GM18867 (cell line): ENCODE measurements at regions not wholly inside any gene's neighbourhood (a gene's known extent, or its start where the extent isn't known, plus 50 kb on each side); places are given as distances from the start of the nearest gene placed in this dataset.

Experiments used
- ATAC-seq: cut with Tn5 transposase; IDR thresholded peaks from one replicate; pipeline ENCODE4 v1.9.1; 2021; ENCODE audit warnings: mild to moderate bottlenecking, moderate library complexity; ENCODE audit not compliant: unreplicated experiment

DNA sequence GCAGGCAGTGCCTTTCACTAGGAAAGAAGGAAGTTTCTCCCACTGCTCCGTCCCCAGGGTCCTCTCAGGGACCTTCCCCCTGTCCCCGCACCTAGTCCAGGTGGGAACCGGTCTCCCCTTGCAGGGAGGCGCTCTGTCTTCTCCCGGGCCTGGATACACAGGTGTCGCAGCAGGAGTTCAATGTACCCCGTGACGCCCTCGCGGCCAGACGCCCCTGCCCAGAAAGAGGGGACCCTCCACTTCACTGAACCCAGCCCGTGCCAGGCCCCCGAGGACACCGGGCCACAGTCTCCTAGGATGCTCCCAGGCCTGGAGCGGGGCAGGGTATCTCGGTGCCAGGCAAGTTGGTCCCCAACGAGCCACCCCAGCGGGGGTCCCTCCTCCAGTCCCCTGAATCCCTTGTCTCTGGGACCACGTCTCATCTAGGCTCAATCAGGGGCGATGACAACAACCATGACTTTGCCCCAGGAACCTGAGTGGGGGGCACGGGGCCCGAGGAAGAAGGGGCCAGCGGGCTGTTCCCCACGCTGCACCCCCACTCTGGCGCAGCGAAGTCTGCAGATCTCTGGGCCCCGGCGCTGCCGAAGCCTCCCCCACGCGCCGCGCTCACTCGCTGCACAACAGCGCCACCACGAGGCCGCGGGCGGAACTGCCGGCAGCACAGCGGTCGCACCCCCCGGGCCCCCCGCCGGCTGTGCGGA, 103.0 kb downstream of the EDN3 start:
- ATAC-seq: no peak

GRCh38 chr20:59403962-59404314, 103.5 kb downstream of the EDN3 start:
- ATAC-seq: no peak

- no peak for ATAC-seq
Measured at GRCh38 chr20:59404749-59405148, 104.3 kb downstream of the EDN3 start.

- no peak for ATAC-seq
Measured at GRCh38 chr20:59405226-59406200, 105.1 kb downstream of the EDN3 start.

GRCh38 chr20:59406446-59406845, 106.0 kb downstream of the EDN3 start:
- no peak for ATAC-seq

DNA sequence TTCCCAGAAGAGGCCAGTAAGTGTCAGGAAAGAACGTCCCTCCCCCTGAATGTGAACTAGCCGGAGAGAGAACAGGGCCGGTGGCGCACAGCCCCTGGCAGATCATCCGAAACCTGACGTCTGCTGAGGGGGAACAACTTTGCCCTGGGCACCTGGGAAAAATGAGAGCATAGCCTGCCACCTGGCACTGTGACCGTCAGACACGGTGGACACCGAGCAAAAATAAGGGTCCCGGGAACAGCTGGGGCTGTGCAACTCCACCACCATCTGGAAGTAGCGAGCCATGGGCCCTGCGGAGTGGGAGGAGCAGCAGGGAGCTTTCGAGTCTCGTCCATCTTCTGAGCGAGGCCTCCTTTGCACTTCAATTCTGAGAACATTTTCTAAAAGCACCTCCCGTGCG, 110.8 kb downstream of the EDN3 start:
- ATAC-seq: no peak

DNA sequence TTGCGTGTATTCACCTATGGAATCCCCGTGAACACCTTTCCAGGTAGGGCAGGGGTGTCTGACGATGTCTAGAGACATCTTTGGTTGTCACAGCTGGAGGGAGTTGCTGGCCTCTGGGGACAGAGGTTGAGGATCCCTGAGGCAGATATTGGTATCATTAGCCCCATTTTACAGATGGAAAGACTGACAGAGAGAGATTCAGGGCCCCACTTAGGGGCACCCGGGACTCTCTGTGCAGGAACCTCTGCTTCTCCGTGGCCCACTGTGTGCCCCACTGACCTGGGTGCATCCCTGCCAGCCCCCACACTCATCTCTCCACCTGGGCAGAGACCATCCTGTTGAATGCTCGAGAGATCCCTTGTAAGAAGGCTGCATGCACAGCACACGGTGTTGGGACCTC, 111.2 kb downstream of the EDN3 start:
- ATAC-seq: no peak

- ATAC-seq: no peak
Measured at GRCh38 chr20:59412181-59412580, 111.8 kb downstream of the EDN3 start.

DNA sequence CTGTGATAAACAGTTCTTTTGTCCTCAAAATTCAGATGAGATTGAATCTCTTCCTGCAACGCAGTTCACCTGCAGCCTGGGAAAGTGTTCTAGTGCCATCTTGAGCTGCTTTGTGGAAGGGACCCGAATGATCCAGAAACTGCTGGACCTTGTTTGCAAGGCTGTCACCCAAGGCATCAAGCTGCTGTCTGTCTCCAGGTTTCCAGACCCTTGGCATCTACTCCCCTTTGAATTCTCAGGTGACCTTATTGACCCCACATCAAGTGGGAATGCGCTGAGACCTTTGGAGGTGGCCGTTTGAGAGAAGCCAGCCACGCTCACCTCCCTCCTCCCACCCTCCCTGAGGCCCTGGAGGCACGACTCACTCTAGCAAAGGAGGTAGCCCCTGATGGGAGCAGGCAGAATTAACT, 112.5 kb downstream of the EDN3 start:
- ATAC-seq: no peak

GRCh38 chr20:59413326-59413865, 113.0 kb downstream of the EDN3 start:
- ATAC-seq: no peak

DNA sequence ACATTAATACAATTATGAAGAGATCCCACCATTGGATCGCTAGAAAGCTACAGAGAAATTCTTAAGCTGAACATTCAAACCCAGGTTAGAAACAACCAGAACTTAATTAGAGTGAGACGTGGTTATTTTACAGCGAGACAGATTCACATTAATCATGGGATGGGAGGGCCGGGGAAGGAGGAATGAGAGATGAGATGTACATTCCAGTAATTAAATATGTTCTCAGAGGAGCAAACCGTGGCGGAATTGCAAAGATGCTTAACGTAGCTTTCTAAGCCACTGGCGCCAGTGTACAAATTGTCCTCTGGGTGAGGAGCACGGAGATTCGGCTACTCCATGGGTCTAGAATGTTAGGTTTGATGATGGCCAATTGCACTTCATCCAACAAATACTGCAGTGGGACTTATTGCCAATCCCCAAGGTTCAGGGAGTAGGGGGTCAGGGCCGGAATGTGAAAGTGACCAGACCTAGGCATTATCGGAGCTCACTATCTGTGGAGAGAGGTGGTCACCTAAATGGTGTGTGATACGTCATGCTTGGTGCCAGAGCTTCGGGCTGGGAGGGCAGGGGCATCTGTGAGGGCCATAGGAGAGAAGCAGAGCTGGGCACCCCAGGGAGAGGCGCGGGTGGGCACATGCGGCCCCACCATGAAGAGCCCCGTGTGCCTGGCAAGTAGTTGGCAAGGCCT, 114.7 kb downstream of the EDN3 start:
- no peak for ATAC-seq

DNA sequence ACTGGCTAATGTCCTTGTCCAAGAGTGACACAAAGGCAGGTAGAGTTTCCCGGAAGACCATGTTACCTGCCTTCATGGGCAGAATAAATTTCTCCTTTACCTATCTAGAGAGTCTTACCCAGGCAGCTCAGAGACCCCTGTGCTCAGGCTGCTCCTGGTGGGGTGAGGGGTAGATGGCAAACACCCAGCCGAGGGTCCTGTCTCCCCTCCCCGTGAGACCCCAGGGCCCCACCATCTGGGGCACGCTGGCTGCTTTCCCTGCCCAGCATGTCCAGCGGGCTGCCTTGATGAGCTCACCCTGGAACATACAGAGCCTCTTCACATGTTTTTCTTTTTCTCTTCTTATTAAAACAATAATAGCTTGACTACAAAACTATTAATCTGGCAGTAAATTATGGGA, 116.5 kb downstream of the EDN3 start:
- ATAC-seq: no peak

DNA sequence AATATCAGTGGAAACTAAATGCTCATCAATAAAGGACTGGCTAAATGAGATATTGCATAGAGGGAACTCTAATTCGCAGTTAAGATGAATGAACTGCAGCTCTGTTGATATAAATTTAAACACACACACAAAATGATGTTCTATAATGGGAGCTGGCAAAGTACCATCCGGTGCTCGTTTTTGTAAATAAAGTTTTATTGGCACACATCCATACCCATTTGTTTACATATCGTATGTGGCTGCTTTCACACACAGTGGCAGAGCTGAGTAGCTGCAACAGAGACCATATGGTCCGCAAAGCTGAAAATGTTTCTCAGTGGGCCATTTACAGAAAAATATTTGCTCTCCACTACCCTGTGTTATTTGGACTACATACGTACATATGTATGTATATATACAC, 120.7 kb downstream of the EDN3 start:
- no peak for ATAC-seq

- no peak for ATAC-seq
Measured at GRCh38 chr20:59421920-59422637, 121.7 kb downstream of the EDN3 start.

DNA sequence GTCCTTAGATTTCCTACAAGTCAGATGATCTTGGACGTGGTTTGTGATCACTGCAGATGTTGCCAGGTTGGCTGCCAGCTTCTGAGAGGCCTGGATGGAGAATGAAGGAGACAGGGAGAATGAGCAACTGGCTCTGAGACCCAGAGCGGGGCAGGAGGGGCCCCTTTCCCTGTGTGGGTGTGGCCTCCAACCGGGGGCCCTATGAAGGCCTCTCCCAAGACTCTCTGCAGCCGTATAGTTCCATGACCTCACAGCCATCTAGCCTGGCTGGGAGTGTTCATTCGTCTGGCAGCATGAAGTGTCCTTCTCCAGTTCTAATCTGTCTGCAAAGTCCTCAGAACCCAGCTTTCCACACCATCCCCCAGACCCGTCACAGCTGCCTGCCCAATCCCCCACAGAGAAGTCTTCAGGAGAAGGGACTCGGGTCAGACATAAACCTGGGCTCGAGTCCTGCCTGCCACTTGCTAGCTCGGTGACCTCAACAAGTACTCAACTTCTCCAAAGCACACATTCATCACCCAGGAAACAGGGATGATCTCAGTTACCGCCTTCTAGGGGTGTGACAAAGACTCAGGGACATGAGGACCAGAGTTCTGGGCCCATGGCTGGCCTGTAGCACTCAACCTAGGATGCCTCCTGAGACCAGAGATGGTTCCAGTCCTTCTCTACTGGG, 122.6 kb downstream of the EDN3 start:
- ATAC-seq: no peak

GRCh38 chr20:59424976-59425375, 124.6 kb downstream of the EDN3 start:
- ATAC-seq: no peak

DNA sequence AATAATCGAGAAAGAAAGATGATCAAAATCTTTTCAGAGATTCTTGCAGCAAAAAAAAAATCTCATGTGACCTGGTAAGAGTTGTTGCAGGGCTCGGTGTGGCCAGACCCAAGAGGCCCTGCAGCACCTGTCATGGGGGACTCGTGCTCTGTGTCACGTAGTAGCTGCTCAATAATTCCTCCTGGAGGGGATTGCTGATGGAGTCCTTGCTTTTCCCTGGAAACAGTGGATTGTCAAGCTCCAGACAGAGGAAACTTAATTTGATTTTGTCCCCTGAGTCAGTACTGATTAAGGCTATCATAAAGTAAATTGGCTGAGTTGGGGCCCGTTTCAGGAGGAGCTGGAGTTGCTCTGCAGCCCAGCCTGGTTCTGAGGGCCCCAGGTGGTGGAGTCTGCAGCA, 125.2 kb downstream of the EDN3 start:
- no peak for ATAC-seq

- ATAC-seq: no peak
Measured at GRCh38 chr20:59428006-59428405, 127.6 kb downstream of the EDN3 start.

DNA sequence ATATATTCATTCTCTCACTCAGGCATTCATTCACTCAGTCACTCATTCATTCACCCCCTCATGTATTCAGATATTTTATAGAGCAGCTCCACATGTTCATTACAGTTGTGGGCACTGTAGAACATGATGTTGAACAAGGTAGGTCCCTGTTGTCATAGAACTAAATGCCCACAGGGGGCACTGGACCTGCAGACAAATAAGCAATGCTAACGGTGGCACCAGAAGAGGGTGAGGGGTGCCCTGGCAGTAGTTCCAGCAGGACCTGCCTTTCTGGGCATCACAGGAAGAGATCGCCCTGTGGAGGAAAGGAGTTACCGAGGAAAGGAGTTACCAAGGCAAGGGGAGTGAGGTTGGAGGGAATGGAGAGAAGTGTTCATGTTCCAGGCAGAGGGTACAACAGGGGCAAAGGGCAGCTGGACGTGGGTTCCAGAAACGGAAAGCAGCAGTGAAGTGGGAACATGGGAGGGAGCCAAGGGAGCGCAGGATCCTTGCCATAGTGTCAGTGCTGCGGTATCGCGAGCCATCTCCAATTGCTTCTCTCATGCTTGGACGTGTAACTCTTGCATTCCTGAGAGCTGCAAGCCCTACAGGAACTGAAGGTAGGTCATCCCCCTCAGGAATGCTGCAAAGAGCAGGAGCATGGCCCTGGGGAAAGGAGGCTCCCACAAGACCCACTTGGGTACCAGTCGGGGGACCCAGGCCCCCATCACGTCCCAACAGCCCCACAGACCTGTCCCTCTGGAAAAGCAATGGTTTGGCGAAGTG, 128.2 kb downstream of the EDN3 start:
- ATAC-seq: no peak
